PFSK-1 (cell line): ENCODE measurements at regions not wholly inside any gene's neighbourhood (a gene's known extent, or its start where the extent isn't known, plus 50 kb on each side); places are given as distances from the start of the nearest gene placed in this dataset.

Experiments
- POLR2AphosphoS5 ChIP-seq: IDR thresholded peaks from 2 replicates; pipeline ENCODE4 v1.6.1; 2012; ENCODE audit warnings: low read depth, mild to moderate bottlenecking, control low read depth, low read length, moderate library complexity
- SIN3A ChIP-seq: IDR thresholded peaks from 2 replicates; pipeline ENCODE4 v1.6.1; 2012; ENCODE audit warnings: mild to moderate bottlenecking, low read length, moderate library complexity, borderline replicate concordance; ENCODE audit not compliant: insufficient read depth
- TAF1 ChIP-seq: IDR thresholded peaks from 2 replicates; pipeline ENCODE4 v1.6.1; 2012; ENCODE audit warnings: low read length, control low read depth, borderline replicate concordance; ENCODE audit not compliant: insufficient read depth
- TF ChIP-seq, protein P1 (sequence below), 2 experiments: IDR thresholded peaks; 2 replicates each; pipeline versions ENCODE4 v1.6.1 to v1.8.0; 2011 to 2012; ENCODE audit warnings: low read depth in 2 of 2, low read length in 2 of 2, control low read depth in 1 of 2, inconsistent platforms in 1 of 2, mild to moderate bottlenecking in 1 of 2, moderate library complexity in 1 of 2; ENCODE audit not compliant: insufficient read depth in 1 of 2

DNA sequence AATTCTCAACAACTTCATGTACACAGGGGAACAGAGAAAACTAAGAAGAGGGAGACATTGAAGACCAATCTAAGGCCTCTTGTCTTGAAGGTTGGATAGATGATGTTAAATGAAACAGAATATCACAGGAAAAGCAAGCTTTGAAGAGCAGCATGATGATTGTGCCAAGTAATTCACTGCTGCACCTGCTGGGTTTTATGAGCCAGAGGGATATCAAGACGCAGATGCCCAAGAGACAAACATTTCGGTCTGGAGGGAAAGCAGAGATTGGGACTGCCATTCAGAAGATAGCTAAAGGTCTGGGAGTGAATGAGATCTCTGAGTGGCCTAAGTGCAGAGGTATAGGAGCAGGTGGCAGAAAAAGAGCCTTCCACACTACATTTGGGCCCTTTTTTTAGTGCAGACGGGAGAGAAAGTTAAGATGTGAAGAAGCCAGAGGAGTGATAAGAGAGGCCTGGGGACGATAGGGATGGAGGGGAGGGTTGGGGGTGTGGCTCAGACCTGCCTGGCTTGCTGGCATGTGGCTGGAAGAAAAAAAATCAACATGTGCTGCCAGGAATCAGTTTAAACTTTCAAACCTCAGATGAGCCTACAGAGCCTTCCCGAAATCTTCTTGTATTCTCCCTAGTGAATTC is 200.6 kb downstream of the AEBP2 start:
- TF ChIP-seq, protein P1, sequence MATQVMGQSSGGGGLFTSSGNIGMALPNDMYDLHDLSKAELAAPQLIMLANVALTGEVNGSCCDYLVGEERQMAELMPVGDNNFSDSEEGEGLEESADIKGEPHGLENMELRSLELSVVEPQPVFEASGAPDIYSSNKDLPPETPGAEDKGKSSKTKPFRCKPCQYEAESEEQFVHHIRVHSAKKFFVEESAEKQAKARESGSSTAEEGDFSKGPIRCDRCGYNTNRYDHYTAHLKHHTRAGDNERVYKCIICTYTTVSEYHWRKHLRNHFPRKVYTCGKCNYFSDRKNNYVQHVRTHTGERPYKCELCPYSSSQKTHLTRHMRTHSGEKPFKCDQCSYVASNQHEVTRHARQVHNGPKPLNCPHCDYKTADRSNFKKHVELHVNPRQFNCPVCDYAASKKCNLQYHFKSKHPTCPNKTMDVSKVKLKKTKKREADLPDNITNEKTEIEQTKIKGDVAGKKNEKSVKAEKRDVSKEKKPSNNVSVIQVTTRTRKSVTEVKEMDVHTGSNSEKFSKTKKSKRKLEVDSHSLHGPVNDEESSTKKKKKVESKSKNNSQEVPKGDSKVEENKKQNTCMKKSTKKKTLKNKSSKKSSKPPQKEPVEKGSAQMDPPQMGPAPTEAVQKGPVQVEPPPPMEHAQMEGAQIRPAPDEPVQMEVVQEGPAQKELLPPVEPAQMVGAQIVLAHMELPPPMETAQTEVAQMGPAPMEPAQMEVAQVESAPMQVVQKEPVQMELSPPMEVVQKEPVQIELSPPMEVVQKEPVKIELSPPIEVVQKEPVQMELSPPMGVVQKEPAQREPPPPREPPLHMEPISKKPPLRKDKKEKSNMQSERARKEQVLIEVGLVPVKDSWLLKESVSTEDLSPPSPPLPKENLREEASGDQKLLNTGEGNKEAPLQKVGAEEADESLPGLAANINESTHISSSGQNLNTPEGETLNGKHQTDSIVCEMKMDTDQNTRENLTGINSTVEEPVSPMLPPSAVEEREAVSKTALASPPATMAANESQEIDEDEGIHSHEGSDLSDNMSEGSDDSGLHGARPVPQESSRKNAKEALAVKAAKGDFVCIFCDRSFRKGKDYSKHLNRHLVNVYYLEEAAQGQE (IDR thresholded peaks at IDR 0.05; ENCODE audit: insufficient read depth in 1 of 2, low read depth in 2 of 2, low read length in 2 of 2): no peak
- no peak for TF ChIP-seq SIN3A
- no peak for TF ChIP-seq TAF1
- TF ChIP-seq POLR2AphosphoS5: no peak
